PFSK-1 (cell line): ENCODE measurements at regions not wholly inside any gene's neighbourhood (a gene's known extent, or its start where the extent isn't known, plus 50 kb on each side); places are given as distances from the start of the nearest gene placed in this dataset.

Source experiments
- POLR2AphosphoS5 ChIP-seq: IDR thresholded peaks from 2 replicates; pipeline ENCODE4 v1.6.1; 2012; ENCODE audit warnings: low read depth, mild to moderate bottlenecking, control low read depth, low read length, moderate library complexity
- SIN3A ChIP-seq: IDR thresholded peaks from 2 replicates; pipeline ENCODE4 v1.6.1; 2012; ENCODE audit warnings: mild to moderate bottlenecking, low read length, moderate library complexity, borderline replicate concordance; ENCODE audit not compliant: insufficient read depth
- TAF1 ChIP-seq: IDR thresholded peaks from 2 replicates; pipeline ENCODE4 v1.6.1; 2012; ENCODE audit warnings: low read length, control low read depth, borderline replicate concordance; ENCODE audit not compliant: insufficient read depth
- TF ChIP-seq, protein P1 (sequence below), 2 experiments: IDR thresholded peaks; 2 replicates each; pipeline versions ENCODE4 v1.6.1 to v1.8.0; 2011 to 2012; ENCODE audit warnings: low read depth in 2 of 2, low read length in 2 of 2, control low read depth in 1 of 2, inconsistent platforms in 1 of 2, mild to moderate bottlenecking in 1 of 2, moderate library complexity in 1 of 2; ENCODE audit not compliant: insufficient read depth in 1 of 2

DNA sequence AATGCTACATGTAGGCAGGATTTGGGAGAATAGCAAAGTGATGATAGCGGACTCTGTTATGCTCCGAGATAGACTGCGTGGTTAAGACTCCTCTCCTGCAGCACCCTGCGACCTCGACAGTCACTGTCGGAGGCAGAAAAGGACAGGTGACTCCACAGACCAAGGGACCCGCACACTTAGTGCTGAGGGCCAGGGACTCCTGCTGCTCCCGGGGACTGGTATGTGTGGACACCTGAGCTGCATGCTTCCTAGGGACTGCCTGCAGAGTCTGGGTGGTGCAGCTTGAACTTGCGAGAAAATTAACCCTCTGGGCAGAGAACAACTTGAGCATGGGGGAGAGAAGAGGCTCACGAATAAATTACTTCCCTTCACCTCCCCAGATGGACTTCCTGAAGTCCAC lies 407.1 kb upstream of the PFKP start:
- TF ChIP-seq TAF1 (no peak), POLR2AphosphoS5 (no peak), SIN3A (no peak)
- TF ChIP-seq, protein P1, sequence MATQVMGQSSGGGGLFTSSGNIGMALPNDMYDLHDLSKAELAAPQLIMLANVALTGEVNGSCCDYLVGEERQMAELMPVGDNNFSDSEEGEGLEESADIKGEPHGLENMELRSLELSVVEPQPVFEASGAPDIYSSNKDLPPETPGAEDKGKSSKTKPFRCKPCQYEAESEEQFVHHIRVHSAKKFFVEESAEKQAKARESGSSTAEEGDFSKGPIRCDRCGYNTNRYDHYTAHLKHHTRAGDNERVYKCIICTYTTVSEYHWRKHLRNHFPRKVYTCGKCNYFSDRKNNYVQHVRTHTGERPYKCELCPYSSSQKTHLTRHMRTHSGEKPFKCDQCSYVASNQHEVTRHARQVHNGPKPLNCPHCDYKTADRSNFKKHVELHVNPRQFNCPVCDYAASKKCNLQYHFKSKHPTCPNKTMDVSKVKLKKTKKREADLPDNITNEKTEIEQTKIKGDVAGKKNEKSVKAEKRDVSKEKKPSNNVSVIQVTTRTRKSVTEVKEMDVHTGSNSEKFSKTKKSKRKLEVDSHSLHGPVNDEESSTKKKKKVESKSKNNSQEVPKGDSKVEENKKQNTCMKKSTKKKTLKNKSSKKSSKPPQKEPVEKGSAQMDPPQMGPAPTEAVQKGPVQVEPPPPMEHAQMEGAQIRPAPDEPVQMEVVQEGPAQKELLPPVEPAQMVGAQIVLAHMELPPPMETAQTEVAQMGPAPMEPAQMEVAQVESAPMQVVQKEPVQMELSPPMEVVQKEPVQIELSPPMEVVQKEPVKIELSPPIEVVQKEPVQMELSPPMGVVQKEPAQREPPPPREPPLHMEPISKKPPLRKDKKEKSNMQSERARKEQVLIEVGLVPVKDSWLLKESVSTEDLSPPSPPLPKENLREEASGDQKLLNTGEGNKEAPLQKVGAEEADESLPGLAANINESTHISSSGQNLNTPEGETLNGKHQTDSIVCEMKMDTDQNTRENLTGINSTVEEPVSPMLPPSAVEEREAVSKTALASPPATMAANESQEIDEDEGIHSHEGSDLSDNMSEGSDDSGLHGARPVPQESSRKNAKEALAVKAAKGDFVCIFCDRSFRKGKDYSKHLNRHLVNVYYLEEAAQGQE (IDR thresholded peaks at IDR 0.05; ENCODE audit: insufficient read depth in 1 of 2, low read depth in 2 of 2, low read length in 2 of 2) = no peak
